RWPE1 (cell line): ENCODE measurements at regions not wholly inside any gene's neighbourhood (a gene's known extent, or its start where the extent isn't known, plus 50 kb on each side); places are given as distances from the start of the nearest gene placed in this dataset.
"Not testable (repeated sequence)": the region's sequence is repeated elsewhere in the genome, so short reads cannot be mapped to it uniquely, and the experiment has no call there.

Experiments
- CTCF ChIA-PET: fragments of 350-600 bp; sonication (Branson Sonifier 250); formaldehyde crosslinking; extraction: SDS; loops from one replicate; lab custom pipeline; 2021; lab: Yijun Ruan, JAX
- POLR2A ChIA-PET: fragments of 400-600 bp; formaldehyde crosslinking; extraction: SDS; loops from one replicate; lab custom pipeline; 2020; ENCODE audit warnings: antibody characterized with exemption; ENCODE audit not compliant: low non-redundant PET; lab: Yijun Ruan, JAX
- DNase-seq: peaks from one replicate; pipeline ENCODE4 v3.0.0; 2012; ENCODE audit warnings: low spot score
- H3K27ac ChIP-seq: fragments of 450-650 bp; 2 replicates; pipeline ENCODE4 v1.5.1; 2017
- CTCF ChIP-seq: fragments of 450-650 bp; conservative IDR thresholded peaks from 2 replicates; pipeline ENCODE4 v1.5.1; 2017; ENCODE audit warnings: low read depth, mild to moderate bottlenecking

DNA sequence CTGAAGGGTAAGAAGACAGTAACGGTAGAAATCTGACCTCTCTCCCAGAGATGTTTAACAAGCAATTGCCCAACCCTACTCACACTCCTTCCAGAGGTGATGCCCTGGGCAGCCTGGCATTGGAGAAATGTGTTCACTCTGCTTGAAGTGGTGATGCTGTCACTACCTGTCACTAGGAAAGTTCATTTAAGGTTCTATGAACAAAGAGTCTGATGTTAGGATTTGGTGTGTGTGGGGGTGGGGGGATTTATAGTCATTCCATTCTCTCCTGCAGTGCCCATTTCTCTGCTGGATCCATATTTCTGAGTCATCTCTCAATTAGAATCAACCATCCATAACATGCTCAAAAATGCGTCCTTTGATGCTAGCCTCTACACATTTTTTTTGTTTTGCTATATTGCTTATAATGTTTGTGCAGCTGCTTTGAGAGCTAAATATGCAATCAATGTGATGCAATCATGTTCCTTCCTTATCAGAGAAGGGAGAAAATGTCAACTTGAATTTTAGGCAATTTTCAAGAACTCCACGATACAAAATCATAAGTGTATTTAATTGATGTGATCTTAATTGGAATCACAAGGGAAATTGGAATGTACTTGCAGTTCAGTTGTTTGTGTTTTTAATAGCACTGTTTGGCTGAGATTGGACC, 173.9 kb downstream of the DUSP10 start:
- no peak for TF ChIP-seq CTCF
- POLR2A ChIA-PET, result no interaction called here
- no peak for DNase-seq
- H3K27ac ChIP-seq, result no peak overlapping the region
- CTCF ChIA-PET, result no interaction called here

GRCh38 chr1:221573756-221574155, 168.1 kb downstream of the DUSP10 start:
- H3K27ac ChIP-seq, result no peak overlapping the region
- no peak for TF ChIP-seq CTCF
- no peak for DNase-seq
- POLR2A ChIA-PET, result no interaction called here
- CTCF ChIA-PET, result interaction anchor here (0.5 to 0.7 kb wide), 2 partner anchors 66 to 386 kb away, joined by 3 to 7 read pairs; no protein-coding TSS in a partner anchor

DNA sequence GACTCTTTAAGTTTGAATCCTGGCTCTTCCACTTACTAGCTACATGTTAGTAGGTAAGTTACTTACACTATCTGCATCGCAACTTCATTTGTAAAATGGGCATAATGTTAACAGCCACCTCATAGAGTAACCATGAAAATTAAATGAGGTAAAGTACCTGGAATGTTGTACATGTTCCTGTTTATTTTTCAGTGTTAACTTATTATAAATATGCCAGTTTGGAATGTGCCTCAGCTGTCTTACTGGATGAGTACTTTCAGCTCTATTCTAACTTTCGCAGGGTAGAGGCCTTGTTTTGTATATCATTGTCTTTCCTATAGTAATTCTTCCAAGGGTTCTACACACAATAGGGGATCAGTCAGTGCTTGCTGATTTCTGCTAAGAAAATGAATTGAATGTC, 167.4 kb downstream of the DUSP10 start:
- no peak overlapping the region for H3K27ac ChIP-seq
- DNase-seq, result no peak
- no peak for TF ChIP-seq CTCF
- ChIA-PET POLR2A (no interaction called here), CTCF (no interaction called here)

DNA sequence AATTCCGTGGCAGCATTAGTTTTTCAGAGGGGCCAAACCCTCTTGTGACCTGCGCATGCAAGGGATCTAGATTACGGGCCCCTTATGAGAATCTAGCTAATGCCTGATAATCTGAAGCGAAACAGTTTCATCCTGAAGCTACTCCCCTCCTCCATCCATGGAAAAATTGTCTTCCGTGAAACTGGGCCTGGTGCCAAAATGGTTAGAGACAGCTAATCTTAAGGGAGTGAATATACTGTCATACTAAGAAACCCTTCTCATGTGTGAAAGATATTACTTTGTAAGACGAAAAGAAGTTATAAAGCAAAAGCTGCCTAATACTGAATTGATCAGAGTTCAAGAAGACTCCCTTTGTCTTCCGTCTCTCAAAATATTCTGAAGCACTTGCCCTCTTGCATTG, 166.3 kb downstream of the DUSP10 start:
- DNase-seq, result no peak
- CTCF ChIA-PET, result interaction anchor here (0.5 to 1.3 kb wide), 2 partner anchors 22 to 97 kb away, joined by 3 read pairs; no protein-coding TSS in a partner anchor
- no peak for TF ChIP-seq CTCF
- no peak overlapping the region for H3K27ac ChIP-seq
- POLR2A ChIA-PET, result no interaction called here

DNA sequence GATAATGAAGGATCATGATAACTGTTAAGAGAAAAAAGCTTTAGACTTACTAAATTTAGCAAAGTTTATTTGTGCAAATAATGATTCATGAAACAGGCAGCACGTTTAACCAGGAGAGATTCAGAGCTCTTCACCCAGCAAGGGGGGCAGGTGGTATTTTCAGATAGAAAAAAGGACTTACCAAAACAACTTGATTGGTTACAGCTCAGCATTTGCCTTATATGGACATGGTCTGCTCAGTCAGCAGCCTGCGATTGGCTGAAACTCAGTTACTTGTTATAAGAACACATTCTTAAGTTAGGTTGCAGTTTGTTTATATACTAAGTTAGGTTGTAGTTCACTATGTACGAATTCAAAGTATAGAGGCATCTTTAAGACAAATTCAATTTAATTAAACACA, 165.6 kb downstream of the DUSP10 start:
- POLR2A ChIA-PET, result no interaction called here
- no peak for DNase-seq
- CTCF ChIA-PET, result interaction anchor here (1.3 kb wide), 1 partner anchor 98 kb away, joined by 3 read pairs; no protein-coding TSS in a partner anchor
- TF ChIP-seq CTCF, result no peak
- no peak overlapping the region for H3K27ac ChIP-seq

- TF ChIP-seq CTCF, result no peak
- no peak for DNase-seq
- no peak overlapping the region for H3K27ac ChIP-seq
- ChIA-PET CTCF (interaction anchor here (0.7 to 1.1 kb wide), 2 partner anchors 40 to 58 kb away, joined by 4 to 6 read pairs; no protein-coding TSS in a partner anchor), POLR2A (interaction anchor here (0.6 kb wide), 1 partner anchor 16 kb away, joined by 3 read pairs; no protein-coding TSS in a partner anchor)
Measured at GRCh38 chr1:221583465-221583864, 158.4 kb downstream of the DUSP10 start.

GRCh38 chr1:221587013-221587412, 154.9 kb downstream of the DUSP10 start:
- H3K27ac ChIP-seq, DNase-seq, POLR2A ChIA-PET: not testable (repeated sequence)
- CTCF ChIA-PET, result interaction anchor here (0.7 kb wide), 1 partner anchor 27 kb away, joined by 3 read pairs; no protein-coding TSS in a partner anchor

- DNase-seq, POLR2A ChIA-PET, H3K27ac ChIP-seq, CTCF ChIA-PET: not testable (repeated sequence)
Measured at GRCh38 chr1:221591250-221591649, 150.6 kb downstream of the DUSP10 start.
